GM12872 (cell line): ENCODE measurements at regions not wholly inside any gene's neighbourhood (a gene's known extent, or its start where the extent isn't known, plus 50 kb on each side); places are given as distances from the start of the nearest gene placed in this dataset.

Source experiments
- CTCF ChIP-seq: IDR thresholded peaks from 3 replicates; pipeline ENCODE4 v1.5.1; 2011; ENCODE audit warnings: low read depth, mild to moderate bottlenecking, low read length, moderate library complexity; ENCODE audit not compliant: insufficient read depth

- 0 out of 3 replicates have a peak, but pooled peaks have one; percentile 4 for TF ChIP-seq CTCF
Measured at GRCh38 chr6:146901940-146902816, 302.0 kb upstream of the STXBP5 start.

GRCh38 chr6:146902846-146903245 is 301.4 kb upstream of the STXBP5 start:
- TF ChIP-seq CTCF, result no peak

DNA sequence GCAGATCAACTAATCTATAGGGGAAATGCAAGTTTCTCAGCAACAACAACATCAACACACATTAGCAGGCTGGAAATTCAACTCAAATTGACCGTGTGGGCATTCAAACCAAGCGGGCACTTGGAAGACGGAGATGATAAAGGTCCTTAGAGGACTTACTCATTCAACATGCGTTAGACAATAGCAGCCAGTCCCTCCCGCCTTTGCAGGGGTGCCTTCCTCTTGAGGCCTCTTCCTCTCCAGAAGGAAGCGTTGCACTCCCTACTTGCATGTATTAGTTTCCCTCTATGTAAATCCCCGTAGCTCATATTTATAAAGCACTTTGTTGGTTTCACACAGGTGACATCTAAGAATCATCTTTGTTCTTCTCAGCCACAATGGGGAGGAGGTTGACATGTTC is 300.8 kb upstream of the STXBP5 start:
- TF ChIP-seq CTCF, result no peak

DNA sequence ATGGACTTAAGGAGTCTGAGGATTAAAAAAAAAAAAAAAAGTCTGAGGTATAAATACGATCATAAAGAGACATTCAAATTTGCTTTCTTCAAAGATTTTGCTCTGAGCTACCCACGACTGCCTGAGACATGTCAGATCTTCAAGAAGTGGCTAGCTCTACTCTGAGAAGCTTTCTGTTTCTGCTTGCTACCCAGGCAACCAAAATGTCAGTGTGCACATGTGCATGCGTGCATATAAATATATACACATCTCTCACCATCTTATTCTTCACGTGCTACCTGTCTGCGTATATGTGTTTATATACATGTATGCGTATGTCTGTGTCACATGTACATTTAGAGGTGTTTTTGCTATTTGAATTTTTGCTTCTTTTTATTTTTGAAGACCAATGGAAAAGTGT is 299.6 kb upstream of the STXBP5 start:
- no peak for TF ChIP-seq CTCF

DNA sequence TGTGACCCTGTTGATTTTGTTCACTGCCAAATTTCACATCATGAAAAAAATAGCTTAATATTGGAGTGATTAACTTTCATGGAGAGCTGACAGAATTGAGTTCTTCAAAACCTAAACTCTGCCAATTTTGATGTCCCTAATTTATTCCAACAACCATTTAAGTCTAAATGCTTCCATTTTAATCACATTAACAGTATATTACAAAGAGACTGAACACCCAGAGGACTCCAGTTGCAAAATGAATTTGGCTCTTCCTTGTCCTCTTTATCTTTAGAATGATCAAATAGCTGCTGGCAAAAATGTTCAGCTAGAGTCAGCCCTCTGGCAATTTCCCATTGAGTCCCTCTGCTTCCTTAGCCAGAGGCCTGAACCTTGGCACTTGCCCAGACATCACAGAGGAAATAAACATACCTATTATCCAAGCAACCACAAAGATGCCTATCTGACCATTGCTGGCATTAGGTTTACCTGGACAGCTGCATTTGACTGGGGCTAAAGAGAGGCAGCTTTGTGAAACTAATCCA is 299.0 kb upstream of the STXBP5 start:
- TF ChIP-seq CTCF, result no peak

GRCh38 chr6:146908786-146909185 is 295.4 kb upstream of the STXBP5 start:
- no peak for TF ChIP-seq CTCF

DNA sequence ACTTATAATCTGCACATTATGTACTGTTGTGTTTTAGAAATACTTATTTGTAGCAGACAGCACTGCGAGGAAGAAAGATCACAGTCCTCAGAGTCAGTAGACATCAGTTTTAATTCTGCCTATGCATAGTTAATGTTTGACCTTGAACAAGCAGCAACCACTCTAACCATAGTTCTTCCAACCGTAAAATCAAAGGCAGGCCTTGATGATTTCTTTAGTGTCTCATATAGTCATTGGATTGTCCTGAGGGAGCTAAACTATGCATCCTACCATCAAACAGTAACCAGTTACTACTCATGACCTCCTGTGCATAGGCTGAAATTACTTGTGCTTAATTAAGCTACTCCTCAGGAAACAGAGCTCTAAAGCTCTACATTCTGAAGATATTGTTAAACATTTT is 294.8 kb upstream of the STXBP5 start:
- TF ChIP-seq CTCF, result no peak
